RWPE2 (cell line): ENCODE measurements at regions not wholly inside any gene's neighbourhood (a gene's known extent, or its start where the extent isn't known, plus 50 kb on each side); places are given as distances from the start of the nearest gene placed in this dataset.

Experiments
- ATAC-seq: fragments of 200-7000 bp; cut with Tn5 transposase; 3 replicates; pipeline ENCODE4 v1.9.1; 2021; ENCODE audit warnings: low read depth
- DNase-seq: peaks from one replicate; pipeline ENCODE4 v3.0.0-alpha.2; 2020; ENCODE audit warnings: low spot score
- H3K27ac ChIP-seq: fragments of 450-650 bp; 2 replicates; pipeline ENCODE4 v1.5.1; 2017; ENCODE audit warnings: mild to moderate bottlenecking; ENCODE audit not compliant: poor library complexity, severe bottlenecking
- H3K27me3 ChIP-seq: fragments of 250-450 bp; sonication (Bioruptor Pico); 2 replicates; pipeline ENCODE4 v1.5.1; 2021; ENCODE audit warnings: mild to moderate bottlenecking, moderate library complexity; ENCODE audit not compliant: insufficient read depth, poor library complexity, severe bottlenecking
- H3K36me3 ChIP-seq: fragments of 250-450 bp; sonication (Bioruptor Pico); 2 replicates; pipeline ENCODE4 v1.5.1; 2020; ENCODE audit warnings: low read depth, mild to moderate bottlenecking, moderate library complexity
- H3K4me1 ChIP-seq: fragments of 250-450 bp; sonication (Bioruptor Pico); 2 replicates; pipeline ENCODE4 v1.5.1; 2021; ENCODE audit warnings: mild to moderate bottlenecking, moderate library complexity; ENCODE audit not compliant: insufficient read depth, poor library complexity, severe bottlenecking
- H3K4me3 ChIP-seq: fragments of 250-450 bp; sonication (Bioruptor Pico); 2 replicates; pipeline ENCODE4 v1.5.1; 2021; ENCODE audit warnings: mild to moderate bottlenecking, moderate library complexity; ENCODE audit not compliant: severe bottlenecking
- H3K9me3 ChIP-seq: fragments of 250-450 bp; sonication (Bioruptor Pico); 2 replicates; pipeline ENCODE4 v1.5.1; 2021; ENCODE audit warnings: mild to moderate bottlenecking, moderate library complexity; ENCODE audit not compliant: severe bottlenecking
- CTCF ChIP-seq: fragments of 450-650 bp; IDR thresholded peaks from one replicate; pipeline ENCODE4 v1.5.1; 2017; ENCODE audit warnings: mild to moderate bottlenecking, moderate library complexity; ENCODE audit not compliant: poor library complexity, severe bottlenecking

- H3K9me3 ChIP-seq = no peaks in the 10 kb centered on the region
- H3K4me3 ChIP-seq = no peak overlapping the region
- no peak for TF ChIP-seq CTCF
- no peak overlapping the region for H3K27ac ChIP-seq
- no peaks in the 10 kb centered on the region for H3K27me3 ChIP-seq
- DNase-seq (no peak), ATAC-seq (no peak)
- peaks cover 17% of the 10 kb centered on the region for H3K4me1 ChIP-seq
- H3K36me3 ChIP-seq = no peaks in the 10 kb centered on the region
Measured at GRCh38 chr11:129740125-129740719, 75.4 kb upstream of the TMEM45B start.

- Histone ChIP-seq H3K27me3 (no peaks in the 10 kb centered on the region), H3K4me1 (peaks cover 9% of the 10 kb centered on the region), H3K36me3 (no peaks in the 10 kb centered on the region), H3K27ac (no peak overlapping the region), H3K4me3 (no peak overlapping the region), H3K9me3 (no peaks in the 10 kb centered on the region)
- DNase-seq (no peak), ATAC-seq (no peak)
- no peak for TF ChIP-seq CTCF
Measured at GRCh38 chr11:129743112-129743815, 72.4 kb upstream of the TMEM45B start.

- H3K27ac ChIP-seq = no peak overlapping the region
- DNase-seq (no peak), ATAC-seq (no peak)
- no peak overlapping the region for H3K4me3 ChIP-seq
- TF ChIP-seq CTCF = no peak
- no peaks in the 10 kb centered on the region for H3K27me3 ChIP-seq
- H3K4me1 ChIP-seq = no peaks in the 10 kb centered on the region
- H3K9me3 ChIP-seq = no peaks in the 10 kb centered on the region
- no peaks in the 10 kb centered on the region for H3K36me3 ChIP-seq
Measured at GRCh38 chr11:129747071-129747470, 68.6 kb upstream of the TMEM45B start.

- H3K27me3 ChIP-seq = no peaks in the 10 kb centered on the region
- H3K9me3 ChIP-seq = no peaks in the 10 kb centered on the region
- H3K27ac ChIP-seq = no peak overlapping the region
- no peaks in the 10 kb centered on the region for H3K36me3 ChIP-seq
- TF ChIP-seq CTCF = no peak
- DNase-seq = no peak
- ATAC-seq = no peak
- no peaks in the 10 kb centered on the region for H3K4me1 ChIP-seq
- H3K4me3 ChIP-seq = no peak overlapping the region
Measured at GRCh38 chr11:129749141-129749540, 66.5 kb upstream of the TMEM45B start.
